H9 (cell line): ENCODE measurements at regions not wholly inside any gene's neighbourhood (a gene's known extent, or its start where the extent isn't known, plus 50 kb on each side); places are given as distances from the start of the nearest gene placed in this dataset.

Experiments used
- DNase-seq: peaks from one replicate; pipeline ENCODE4 v3.0.0-alpha.2; 2017
- H2AFZ ChIP-seq: one replicate; pipeline ENCODE4 v1.6.1; 2013; ENCODE audit warnings: mild to moderate bottlenecking, low read length, control low read depth, moderate library complexity
- H2AK5ac ChIP-seq: 2 replicates; pipeline ENCODE4 v1.6.1; 2013; ENCODE audit warnings: low read length, control low read depth, mixed read lengths; ENCODE audit not compliant: insufficient read length
- H2BK120ac ChIP-seq: one replicate; pipeline ENCODE4 v1.6.1; 2013; ENCODE audit warnings: low read depth, mild to moderate bottlenecking, low read length, control low read depth, inconsistent platforms; ENCODE audit not compliant: poor library complexity, severe bottlenecking
- H2BK12ac ChIP-seq: 2 replicates; pipeline ENCODE4 v1.6.1; 2013; ENCODE audit warnings: low read length, control low read depth, mixed read lengths, low read depth; ENCODE audit not compliant: insufficient read length
- H2BK15ac ChIP-seq: 2 replicates; pipeline ENCODE4 v1.6.1; 2013; ENCODE audit warnings: low read depth, low read length, control low read depth
- H2BK20ac ChIP-seq: one replicate; pipeline ENCODE4 v1.6.1; 2013; ENCODE audit warnings: low read depth, mild to moderate bottlenecking, low read length, control low read depth, inconsistent platforms; ENCODE audit not compliant: poor library complexity, severe bottlenecking
- H2BK5ac ChIP-seq: 2 replicates; pipeline ENCODE4 v1.6.1; 2013; ENCODE audit warnings: low read length, control low read depth, mixed read lengths; ENCODE audit not compliant: insufficient read length
- H3K14ac ChIP-seq: 2 replicates; pipeline ENCODE4 v1.6.1; 2013; ENCODE audit warnings: low read length, control low read depth; ENCODE audit not compliant: insufficient read depth
- H3K18ac ChIP-seq: 2 replicates; pipeline ENCODE4 v1.6.1; 2013; ENCODE audit warnings: low read depth, mild to moderate bottlenecking, mixed read lengths, low read length, control low read depth; ENCODE audit not compliant: insufficient read length
- H3K23ac ChIP-seq: 2 replicates; pipeline ENCODE4 v1.6.1; 2013; ENCODE audit warnings: low read length, control low read depth, mixed read lengths, low read depth; ENCODE audit not compliant: insufficient read length
- H3K23me2 ChIP-seq: 2 replicates; pipeline ENCODE4 v1.6.1; 2013; ENCODE audit warnings: low read depth, mild to moderate bottlenecking, mixed read lengths, low read length, control low read depth; ENCODE audit not compliant: insufficient read length, poor library complexity, severe bottlenecking
- H3K27ac ChIP-seq: 2 replicates; pipeline ENCODE4 v1.5.1; 2013; ENCODE audit warnings: low read length, control low read depth, mixed read lengths, low read depth; ENCODE audit not compliant: insufficient read length
- H3K27me3 ChIP-seq: 2 replicates; pipeline ENCODE4 v1.6.1; 2013; ENCODE audit warnings: low read length, control low read depth, inconsistent platforms; ENCODE audit not compliant: insufficient read depth
- H3K4ac ChIP-seq: 2 replicates; pipeline ENCODE4 v1.6.1; 2013; ENCODE audit warnings: low read depth, mild to moderate bottlenecking, control low read depth, inconsistent platforms, low read length, moderate library complexity
- H3K4me1 ChIP-seq: 2 replicates; pipeline ENCODE4 v1.6.1; 2013; ENCODE audit warnings: low read length, control low read depth, inconsistent platforms; ENCODE audit not compliant: insufficient read depth
- H3K4me2 ChIP-seq: 2 replicates; pipeline ENCODE4 v1.6.1; 2013; ENCODE audit warnings: low read length, control low read depth, mixed read lengths; ENCODE audit not compliant: insufficient read length, insufficient read depth
- H3K56ac ChIP-seq: 2 replicates; pipeline ENCODE4 v1.6.1; 2013; ENCODE audit warnings: low read depth, mild to moderate bottlenecking, mixed read lengths, low read length, control low read depth; ENCODE audit not compliant: insufficient read length
- H3K79me1 ChIP-seq: 2 replicates; pipeline ENCODE4 v1.6.1; 2013; ENCODE audit warnings: low read depth, mild to moderate bottlenecking, moderate library complexity, low read length, control low read depth, inconsistent platforms; ENCODE audit not compliant: insufficient read depth, poor library complexity, severe bottlenecking
- H3K79me2 ChIP-seq: 2 replicates; pipeline ENCODE4 v1.6.1; 2013; ENCODE audit warnings: low read length, control low read depth, inconsistent platforms; ENCODE audit not compliant: insufficient read depth
- H3K9ac ChIP-seq: 2 replicates; pipeline ENCODE4 v1.6.1; 2013; ENCODE audit warnings: low read length, control low read depth, mixed read lengths; ENCODE audit not compliant: insufficient read length; ENCODE audit errors: extremely low read depth
- H3K9me3 ChIP-seq: one replicate; pipeline ENCODE4 v1.6.1; 2013; ENCODE audit warnings: low read depth, low read length, inconsistent platforms; ENCODE audit not compliant: control insufficient read depth
- H3T11ph ChIP-seq: one replicate; pipeline ENCODE4 v1.6.1; 2013; ENCODE audit warnings: mild to moderate bottlenecking, low read length, control low read depth, inconsistent platforms
- H4K20me1 ChIP-seq: one replicate; pipeline ENCODE4 v1.6.1; 2013; ENCODE audit not compliant: control insufficient read depth, insufficient read length, insufficient read depth
- H4K5ac ChIP-seq: 2 replicates; pipeline ENCODE4 v1.6.1; 2013; ENCODE audit warnings: low read depth, mild to moderate bottlenecking, mixed read lengths, low read length, control low read depth; ENCODE audit not compliant: insufficient read length
- H4K8ac ChIP-seq: replicated peaks from 2 replicates; pipeline ENCODE4 v1.6.1; 2013; ENCODE audit warnings: low read length, control low read depth, mixed read lengths, low read depth; ENCODE audit not compliant: insufficient read length
- H4K91ac ChIP-seq: 2 replicates; pipeline ENCODE4 v1.6.1; 2013; ENCODE audit warnings: low read depth, mild to moderate bottlenecking, moderate library complexity, mixed read lengths, low read length, control low read depth; ENCODE audit not compliant: insufficient read length
- H3K27ac Mint-ChIP-seq, 3 experiments: 2 replicates in 2 of 3; 3 replicates in 1 of 3; pipeline ENCODE4 v1.8.0; 2020 to 2021; ENCODE audit warnings: mixed read lengths in 3 of 3, mild to moderate bottlenecking in 1 of 3, moderate library complexity in 1 of 3
- H3K27me3 Mint-ChIP-seq: 2 replicates; pipeline ENCODE4 v1.8.0; 2021; ENCODE audit warnings: low read depth, mild to moderate bottlenecking, moderate library complexity, mixed read lengths
- H3K36me3 Mint-ChIP-seq, 3 experiments: 2 replicates in 2 of 3; 3 replicates in 1 of 3; pipeline ENCODE4 v1.8.0; 2020 to 2021; ENCODE audit warnings: low read depth in 3 of 3, mixed read lengths in 3 of 3; ENCODE audit not compliant: insufficient read depth in 1 of 3
- H3K4me1 Mint-ChIP-seq, 2 experiments: 2 replicates each; pipeline ENCODE4 v1.8.0; 2020; ENCODE audit warnings: mixed read lengths in 2 of 2
- H3K4me3 Mint-ChIP-seq, 2 experiments: 2 replicates in 1 of 2; 3 replicates in 1 of 2; pipeline ENCODE4 v1.8.0; 2020 to 2021; ENCODE audit warnings: mild to moderate bottlenecking in 2 of 2, mixed read lengths in 2 of 2, moderate library complexity in 1 of 2
- H3K9me3 Mint-ChIP-seq, 2 experiments: 2 replicates in 1 of 2; 3 replicates in 1 of 2; pipeline ENCODE4 v1.8.0; 2020; ENCODE audit warnings: mild to moderate bottlenecking in 2 of 2, mixed read lengths in 2 of 2, moderate library complexity in 1 of 2
- WGBS: extraction: QIAGEN DNeasy Blood & Tissue Kit; methylation state at CpG from one replicate; pipeline ENCODE4 v1.1.7; 2013; ENCODE audit warnings: missing lambda C conversion rate, low lambda C conversion rate, mixed read lengths; ENCODE audit not compliant: insufficient read length; ENCODE audit errors: extremely low coverage; 5-methylcytosine and 5-hydroxymethylcytosine counted together
- TF ChIP-seq, protein P1 (sequence below): fragments of 200-600 bp; sonication (generic); conservative IDR thresholded peaks from 3 replicates; pipeline ENCODE4 v1.8.0; 2021; ENCODE audit warnings: antibody characterized with exemption, mild to moderate bottlenecking

DNA sequence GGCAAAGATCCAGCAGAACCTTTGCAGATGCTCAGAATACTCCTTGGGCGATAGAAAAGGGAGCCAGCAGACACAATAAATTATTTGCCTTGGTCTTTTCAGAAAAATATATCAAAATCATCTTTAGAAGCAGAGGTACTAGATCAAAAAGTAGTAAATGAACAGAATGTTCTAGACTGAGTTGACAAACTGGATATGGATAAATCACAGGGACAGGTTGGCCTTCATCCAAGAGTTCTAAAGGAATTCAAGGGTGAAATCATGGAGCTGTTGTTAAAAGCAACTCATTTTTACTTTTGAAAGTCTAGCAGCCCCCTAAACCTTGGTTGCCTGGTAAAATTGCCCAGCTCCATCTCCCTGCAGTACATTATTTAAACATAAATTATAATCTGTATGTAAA lies 99.1 kb downstream of the PLCE1 start:
- no peak overlapping the region for H4K8ac ChIP-seq
- no peaks in the 10 kb centered on the region for H3K9me3 ChIP-seq
- no peak overlapping the region for H3K56ac ChIP-seq
- TF ChIP-seq, protein P1, sequence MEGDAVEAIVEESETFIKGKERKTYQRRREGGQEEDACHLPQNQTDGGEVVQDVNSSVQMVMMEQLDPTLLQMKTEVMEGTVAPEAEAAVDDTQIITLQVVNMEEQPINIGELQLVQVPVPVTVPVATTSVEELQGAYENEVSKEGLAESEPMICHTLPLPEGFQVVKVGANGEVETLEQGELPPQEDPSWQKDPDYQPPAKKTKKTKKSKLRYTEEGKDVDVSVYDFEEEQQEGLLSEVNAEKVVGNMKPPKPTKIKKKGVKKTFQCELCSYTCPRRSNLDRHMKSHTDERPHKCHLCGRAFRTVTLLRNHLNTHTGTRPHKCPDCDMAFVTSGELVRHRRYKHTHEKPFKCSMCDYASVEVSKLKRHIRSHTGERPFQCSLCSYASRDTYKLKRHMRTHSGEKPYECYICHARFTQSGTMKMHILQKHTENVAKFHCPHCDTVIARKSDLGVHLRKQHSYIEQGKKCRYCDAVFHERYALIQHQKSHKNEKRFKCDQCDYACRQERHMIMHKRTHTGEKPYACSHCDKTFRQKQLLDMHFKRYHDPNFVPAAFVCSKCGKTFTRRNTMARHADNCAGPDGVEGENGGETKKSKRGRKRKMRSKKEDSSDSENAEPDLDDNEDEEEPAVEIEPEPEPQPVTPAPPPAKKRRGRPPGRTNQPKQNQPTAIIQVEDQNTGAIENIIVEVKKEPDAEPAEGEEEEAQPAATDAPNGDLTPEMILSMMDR, result no peak
- no peak overlapping the region for H3K27ac ChIP-seq
- no peak overlapping the region for H4K91ac ChIP-seq
- Mint-ChIP-seq H3K27me3 (peaks cover 7% of the 10 kb centered on the region), H3K9me3 (no peaks in the 10 kb centered on the region), H3K27ac (no peak overlapping the region), H3K4me3 (no peak overlapping the region), H3K4me1 (peaks cover 6 to 15% of the 10 kb centered on the region in 2 experiments), H3K36me3 (no peaks in the 10 kb centered on the region)
- H2AK5ac ChIP-seq, result no peak overlapping the region
- no CpG with 5 or more reads among the region's 1 CpG for WGBS
- H2BK120ac ChIP-seq, result no peak overlapping the region
- no peak overlapping the region for H3K14ac ChIP-seq
- H3K79me1 ChIP-seq, result no peaks in the 10 kb centered on the region
- no peak overlapping the region for H3K4me2 ChIP-seq
- H4K5ac ChIP-seq, result no peak overlapping the region
- H3K4ac ChIP-seq, result no peak overlapping the region
- no peaks in the 10 kb centered on the region for H3K23me2 ChIP-seq
- no peak for DNase-seq
- no peak overlapping the region for H2AFZ ChIP-seq
- no peak overlapping the region for H2BK15ac ChIP-seq
- H3K9ac ChIP-seq, result no peak overlapping the region
- H2BK20ac ChIP-seq, result no peak overlapping the region
- H3T11ph ChIP-seq, result no peak overlapping the region
- no peak overlapping the region for H2BK12ac ChIP-seq
- H3K27me3 ChIP-seq, result no peaks in the 10 kb centered on the region
- H3K23ac ChIP-seq, result no peak overlapping the region
- no peaks in the 10 kb centered on the region for H3K4me1 ChIP-seq
- H3K18ac ChIP-seq, result no peak overlapping the region
- H2BK5ac ChIP-seq, result no peak overlapping the region
- H4K20me1 ChIP-seq, result no peaks in the 10 kb centered on the region
- H3K79me2 ChIP-seq, result no peaks in the 10 kb centered on the region
